ENCODE measurements at regions not wholly inside any gene's neighbourhood (a gene's known extent, or its start where the extent isn't known, plus 50 kb on each side); places are given as distances from the start of the nearest gene placed in this dataset.

DNA sequence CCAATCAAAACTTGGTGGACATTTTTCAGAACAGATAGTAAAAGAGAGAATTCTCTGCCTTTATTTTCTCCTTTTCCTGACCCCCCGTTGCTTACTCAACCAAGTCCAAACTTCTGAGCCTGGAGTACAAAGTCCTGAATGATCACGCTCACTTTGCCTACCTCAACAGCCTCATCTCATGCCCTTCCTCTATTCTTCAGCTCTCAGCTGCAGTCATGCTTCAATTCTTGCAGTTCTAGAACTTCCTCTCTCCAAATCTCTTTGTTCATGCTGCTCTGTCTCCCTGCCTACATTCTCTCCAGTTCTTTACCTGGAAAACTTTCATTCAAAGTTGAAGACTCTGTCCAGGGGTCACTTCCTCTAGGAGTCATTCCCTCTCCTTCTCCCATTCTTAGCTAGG, 398.5 kb upstream of the SLC24A2 start:
- Histone ChIP-seq H3K36me3 (no peaks in the 10 kb centered on the region), H3K27me3 (no peaks in the 10 kb centered on the region), H3K9me3 (no peaks in the 10 kb centered on the region), H3K4me3 (no peak overlapping the region), H3K4me1 (no peaks in the 10 kb centered on the region), H3K27ac (no peak overlapping the region)
- no peak for DNase-seq
- TF ChIP-seq POLR2A (IDR thresholded peaks at IDR 0.05): no peak
- TF ChIP-seq, protein P1, sequence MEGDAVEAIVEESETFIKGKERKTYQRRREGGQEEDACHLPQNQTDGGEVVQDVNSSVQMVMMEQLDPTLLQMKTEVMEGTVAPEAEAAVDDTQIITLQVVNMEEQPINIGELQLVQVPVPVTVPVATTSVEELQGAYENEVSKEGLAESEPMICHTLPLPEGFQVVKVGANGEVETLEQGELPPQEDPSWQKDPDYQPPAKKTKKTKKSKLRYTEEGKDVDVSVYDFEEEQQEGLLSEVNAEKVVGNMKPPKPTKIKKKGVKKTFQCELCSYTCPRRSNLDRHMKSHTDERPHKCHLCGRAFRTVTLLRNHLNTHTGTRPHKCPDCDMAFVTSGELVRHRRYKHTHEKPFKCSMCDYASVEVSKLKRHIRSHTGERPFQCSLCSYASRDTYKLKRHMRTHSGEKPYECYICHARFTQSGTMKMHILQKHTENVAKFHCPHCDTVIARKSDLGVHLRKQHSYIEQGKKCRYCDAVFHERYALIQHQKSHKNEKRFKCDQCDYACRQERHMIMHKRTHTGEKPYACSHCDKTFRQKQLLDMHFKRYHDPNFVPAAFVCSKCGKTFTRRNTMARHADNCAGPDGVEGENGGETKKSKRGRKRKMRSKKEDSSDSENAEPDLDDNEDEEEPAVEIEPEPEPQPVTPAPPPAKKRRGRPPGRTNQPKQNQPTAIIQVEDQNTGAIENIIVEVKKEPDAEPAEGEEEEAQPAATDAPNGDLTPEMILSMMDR (IDR thresholded peaks at IDR 0.05 in 4 of 5, conservative IDR thresholded peaks at IDR 0.05 in 1 of 5): no peak
- intact Hi-C loops (cut with DNase I; ENCODE audit: low total_unique reads) (no loop called here), in situ Hi-C loops (cut with MboI; ENCODE audit: low sequenced_read_pairs in 4 of 4) (no loop called here)
- ATAC-seq: no peak

DNA sequence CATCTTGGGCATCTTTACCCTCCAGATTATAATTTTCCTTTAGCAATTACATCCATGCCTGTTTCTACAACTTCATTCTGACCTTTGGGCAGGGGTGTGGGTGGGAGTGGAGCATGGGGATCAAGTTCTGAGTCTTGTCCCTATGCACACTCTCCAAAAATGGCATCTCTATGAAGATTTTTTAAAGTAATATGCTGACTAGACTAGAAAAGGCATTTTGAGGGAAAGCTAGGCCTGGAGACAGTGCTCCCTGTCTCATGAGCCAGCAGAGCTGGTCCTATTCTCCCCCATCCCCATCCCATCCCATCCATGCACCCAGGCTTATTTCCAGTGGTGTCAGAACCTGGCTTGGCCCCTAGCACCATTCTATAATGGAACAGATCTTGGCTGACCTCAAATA, 398.0 kb upstream of the SLC24A2 start:
- Histone ChIP-seq H3K9me3 (no peaks in the 10 kb centered on the region), H3K4me3 (no peak overlapping the region), H3K27ac (no peak overlapping the region), H3K27me3 (no peaks in the 10 kb centered on the region), H3K36me3 (no peaks in the 10 kb centered on the region), H3K4me1 (no peaks in the 10 kb centered on the region)
- ATAC-seq (no peak), DNase-seq (no peak)
- intact Hi-C loops (cut with DNase I; ENCODE audit: low total_unique reads) (no loop called here), in situ Hi-C loops (cut with MboI; ENCODE audit: low sequenced_read_pairs in 4 of 4) (no loop called here)
- no peak for TF ChIP-seq POLR2A (IDR thresholded peaks at IDR 0.05)
- TF ChIP-seq, protein P1 (IDR thresholded peaks at IDR 0.05 in 4 of 5, conservative IDR thresholded peaks at IDR 0.05 in 1 of 5): no peak

DNA sequence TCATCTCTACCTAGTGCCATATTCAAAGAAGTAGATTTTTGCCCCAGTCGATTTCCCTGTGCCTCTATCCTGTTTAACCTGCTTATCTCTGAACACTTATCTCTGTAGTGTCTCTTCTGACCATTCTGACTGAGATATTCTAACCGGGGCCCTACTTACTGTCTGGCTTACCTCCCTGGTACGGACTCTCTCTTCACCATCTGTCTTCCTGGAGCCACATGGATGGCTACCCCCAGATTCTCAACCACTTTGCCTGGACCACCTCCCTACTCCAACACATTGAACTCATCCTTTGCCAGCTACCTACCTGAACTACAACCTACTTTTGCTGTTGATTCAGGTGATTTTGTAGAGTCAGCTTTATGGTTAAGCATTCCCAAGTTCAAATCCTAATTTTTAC, 397.4 kb upstream of the SLC24A2 start:
- Histone ChIP-seq H3K9me3 (no peaks in the 10 kb centered on the region), H3K36me3 (no peaks in the 10 kb centered on the region), H3K27ac (no peak overlapping the region), H3K4me1 (no peaks in the 10 kb centered on the region), H3K27me3 (no peaks in the 10 kb centered on the region), H3K4me3 (no peak overlapping the region)
- TF ChIP-seq POLR2A (IDR thresholded peaks at IDR 0.05): no peak
- TF ChIP-seq, protein P1 (IDR thresholded peaks at IDR 0.05 in 4 of 5, conservative IDR thresholded peaks at IDR 0.05 in 1 of 5): no peak
- DNase-seq (no peak), ATAC-seq (no peak)
- in situ Hi-C loops (cut with MboI; ENCODE audit: low sequenced_read_pairs in 4 of 4): no loop called here
- intact Hi-C loops (cut with DNase I; ENCODE audit: low total_unique reads): no loop called here

DNA sequence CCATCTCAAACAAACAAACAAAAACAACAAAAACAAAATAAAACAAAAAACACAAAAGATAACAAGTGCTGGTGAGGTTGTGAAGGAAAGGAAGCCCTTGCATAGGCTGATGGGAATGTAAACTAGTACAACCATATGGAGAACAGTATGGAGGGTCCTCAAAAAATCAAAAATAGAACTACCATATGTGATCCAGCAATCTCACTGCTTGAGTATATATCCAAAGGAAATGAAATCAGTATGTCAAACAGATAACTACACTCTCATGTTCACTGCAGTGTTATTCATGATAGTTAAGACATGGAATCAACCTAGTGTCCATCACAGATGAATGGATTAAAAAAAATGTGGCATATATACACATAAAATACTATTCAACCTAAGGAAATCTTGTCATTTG, 395.7 kb upstream of the SLC24A2 start:
- H3K27me3 ChIP-seq: no peaks in the 10 kb centered on the region
- no peak overlapping the region for H3K4me3 ChIP-seq
- in situ Hi-C loops (cut with MboI; ENCODE audit: low sequenced_read_pairs in 4 of 4) (no loop called here), intact Hi-C loops (cut with DNase I; ENCODE audit: low total_unique reads) (no loop called here)
- H3K27ac ChIP-seq: no peak overlapping the region
- TF ChIP-seq, protein P1 (IDR thresholded peaks at IDR 0.05 in 4 of 5, conservative IDR thresholded peaks at IDR 0.05 in 1 of 5): no peak
- no peak for TF ChIP-seq POLR2A (IDR thresholded peaks at IDR 0.05)
- no peaks in the 10 kb centered on the region for H3K4me1 ChIP-seq
- no peak for ATAC-seq
- H3K36me3 ChIP-seq: no peaks in the 10 kb centered on the region
- DNase-seq: no peak
- H3K9me3 ChIP-seq: no peaks in the 10 kb centered on the region

DNA sequence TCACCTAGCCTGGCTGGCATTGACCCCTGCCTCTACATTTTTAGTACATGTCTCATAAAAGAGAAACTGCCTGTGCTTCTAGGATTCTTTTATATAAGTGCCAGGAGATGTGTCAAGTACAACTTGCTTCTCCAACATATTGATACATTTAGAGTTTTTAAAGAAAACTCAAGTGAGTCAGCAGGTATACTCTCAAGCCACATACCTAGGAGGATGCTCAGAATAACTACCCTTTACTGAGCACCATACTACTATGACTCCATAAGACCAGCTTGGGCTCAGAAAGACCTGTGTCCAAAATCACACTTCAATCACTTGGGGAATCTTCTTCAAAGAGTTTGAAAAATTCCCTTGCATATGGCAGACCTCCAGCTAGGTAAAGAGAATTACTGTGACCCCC, 389.8 kb upstream of the SLC24A2 start:
- Histone ChIP-seq H3K4me3 (no peak overlapping the region), H3K4me1 (no peaks in the 10 kb centered on the region), H3K9me3 (no peaks in the 10 kb centered on the region), H3K27me3 (no peaks in the 10 kb centered on the region), H3K27ac (no peak overlapping the region), H3K36me3 (no peaks in the 10 kb centered on the region)
- no peak for TF ChIP-seq POLR2A (IDR thresholded peaks at IDR 0.05)
- TF ChIP-seq, protein P1 (IDR thresholded peaks at IDR 0.05 in 4 of 5, conservative IDR thresholded peaks at IDR 0.05 in 1 of 5): no peak
- ATAC-seq: no peak
- intact Hi-C loops (cut with DNase I; ENCODE audit: low total_unique reads) (no loop called here), in situ Hi-C loops (cut with MboI; ENCODE audit: low sequenced_read_pairs in 4 of 4) (no loop called here)
- no peak for DNase-seq
